ENCODE measurements at regions not wholly inside any gene's neighbourhood (a gene's known extent, or its start where the extent isn't known, plus 50 kb on each side); places are given as distances from the start of the nearest gene placed in this dataset.

- Histone ChIP-seq H3K27me3 (ENCODE audit: control insufficient read depth in 1 of 2, insufficient read depth in 2 of 2, low read length in 1 of 2) (no peaks in the 10 kb centered on the region), H3K4me1 (ENCODE audit: control insufficient read depth in 1 of 2, insufficient read depth in 2 of 2, low read length in 2 of 2) (no peaks in the 10 kb centered on the region), H3K27ac (ENCODE audit: low read depth in 1 of 2, low read length in 2 of 2) (no peak overlapping the region), H3K4me3 (ENCODE audit: low read length in 2 of 2) (no peak overlapping the region), H3K36me3 (ENCODE audit: control insufficient read depth in 1 of 2, insufficient read depth in 2 of 2, low read length in 1 of 2) (no peaks in the 10 kb centered on the region), H3K9me3 (ENCODE audit: control insufficient read depth, low read length) (no peaks in the 10 kb centered on the region)
- DNase-seq, result no peak
- ATAC-seq (ENCODE audit: low FRiP score), result no peak
- WGBS, 2 donors, result 64 to 66% methylated on average over 8 of the region's 8 CpGs
- intact Hi-C loops (cut with DNase I), result no loop called here
Measured at GRCh38 chr7:156148547-156148946, 336.3 kb upstream of the SHH start.

- no peak overlapping the region for H3K27ac ChIP-seq (ENCODE audit: low read depth in 1 of 2, low read length in 2 of 2)
- H3K4me3 ChIP-seq (ENCODE audit: low read length in 2 of 2), result no peak overlapping the region
- no peaks in the 10 kb centered on the region for H3K9me3 ChIP-seq (ENCODE audit: control insufficient read depth, low read length)
- 72 to 75% methylated on average over 15 of the region's 15 CpGs for WGBS, 2 donors
- no peaks in the 10 kb centered on the region for H3K4me1 ChIP-seq (ENCODE audit: control insufficient read depth in 1 of 2, insufficient read depth in 2 of 2, low read length in 2 of 2)
- intact Hi-C loops (cut with DNase I), result no loop called here
- H3K27me3 ChIP-seq (ENCODE audit: control insufficient read depth in 1 of 2, insufficient read depth in 2 of 2, low read length in 1 of 2), result no peaks in the 10 kb centered on the region
- H3K36me3 ChIP-seq (ENCODE audit: control insufficient read depth in 1 of 2, insufficient read depth in 2 of 2, low read length in 1 of 2), result no peaks in the 10 kb centered on the region
- DNase-seq, result no peak
- no peak for ATAC-seq (ENCODE audit: low FRiP score)
Measured at GRCh38 chr7:156147756-156148504, 335.7 kb upstream of the SHH start.

GRCh38 chr7:156147104-156147503 lies 334.8 kb upstream of the SHH start:
- Histone ChIP-seq H3K27me3 (ENCODE audit: control insufficient read depth in 1 of 2, insufficient read depth in 2 of 2, low read length in 1 of 2) (no peaks in the 10 kb centered on the region), H3K4me3 (ENCODE audit: low read length in 2 of 2) (no peak overlapping the region), H3K27ac (ENCODE audit: low read depth in 1 of 2, low read length in 2 of 2) (no peak overlapping the region), H3K4me1 (ENCODE audit: control insufficient read depth in 1 of 2, insufficient read depth in 2 of 2, low read length in 2 of 2) (no peaks in the 10 kb centered on the region), H3K9me3 (ENCODE audit: control insufficient read depth, low read length) (no peaks in the 10 kb centered on the region), H3K36me3 (ENCODE audit: control insufficient read depth in 1 of 2, insufficient read depth in 2 of 2, low read length in 1 of 2) (no peaks in the 10 kb centered on the region)
- 77 to 83% methylated on average over 6 of the region's 6 CpGs for WGBS, 2 donors
- intact Hi-C loops (cut with DNase I), result no loop called here
- ATAC-seq (ENCODE audit: low FRiP score) (no peak), DNase-seq (no peak)

GRCh38 chr7:156145996-156146395 lies 333.7 kb upstream of the SHH start:
- Histone ChIP-seq H3K27me3 (ENCODE audit: control insufficient read depth in 1 of 2, insufficient read depth in 2 of 2, low read length in 1 of 2) (no peaks in the 10 kb centered on the region), H3K36me3 (ENCODE audit: control insufficient read depth in 1 of 2, insufficient read depth in 2 of 2, low read length in 1 of 2) (no peaks in the 10 kb centered on the region), H3K4me1 (ENCODE audit: control insufficient read depth in 1 of 2, insufficient read depth in 2 of 2, low read length in 2 of 2) (no peaks in the 10 kb centered on the region), H3K9me3 (ENCODE audit: control insufficient read depth, low read length) (no peaks in the 10 kb centered on the region), H3K27ac (ENCODE audit: low read depth in 1 of 2, low read length in 2 of 2) (no peak overlapping the region), H3K4me3 (ENCODE audit: low read length in 2 of 2) (no peak overlapping the region)
- WGBS, 2 donors, result 74 to 84% methylated on average over 8 of the region's 8 CpGs
- intact Hi-C loops (cut with DNase I), result no loop called here
- no peak for DNase-seq
- ATAC-seq (ENCODE audit: low FRiP score), result no peak

GRCh38 chr7:156145184-156145583 lies 332.9 kb upstream of the SHH start:
- Histone ChIP-seq H3K27me3 (ENCODE audit: control insufficient read depth in 1 of 2, insufficient read depth in 2 of 2, low read length in 1 of 2) (no peaks in the 10 kb centered on the region), H3K27ac (ENCODE audit: low read depth in 1 of 2, low read length in 2 of 2) (no peak overlapping the region), H3K4me3 (ENCODE audit: low read length in 2 of 2) (no peak overlapping the region), H3K4me1 (ENCODE audit: control insufficient read depth in 1 of 2, insufficient read depth in 2 of 2, low read length in 2 of 2) (no peaks in the 10 kb centered on the region), H3K9me3 (ENCODE audit: control insufficient read depth, low read length) (no peaks in the 10 kb centered on the region), H3K36me3 (ENCODE audit: control insufficient read depth in 1 of 2, insufficient read depth in 2 of 2, low read length in 1 of 2) (no peaks in the 10 kb centered on the region)
- ATAC-seq (ENCODE audit: low FRiP score) (no peak), DNase-seq (no peak)
- intact Hi-C loops (cut with DNase I), result no loop called here
- WGBS, 2 donors, result 85 to 90% methylated on average over 6 of the region's 6 CpGs

- Histone ChIP-seq H3K36me3 (ENCODE audit: control insufficient read depth in 1 of 2, insufficient read depth in 2 of 2, low read length in 1 of 2) (no peaks in the 10 kb centered on the region), H3K27me3 (ENCODE audit: control insufficient read depth in 1 of 2, insufficient read depth in 2 of 2, low read length in 1 of 2) (no peaks in the 10 kb centered on the region), H3K27ac (ENCODE audit: low read depth in 1 of 2, low read length in 2 of 2) (no peak overlapping the region), H3K9me3 (ENCODE audit: control insufficient read depth, low read length) (no peaks in the 10 kb centered on the region), H3K4me1 (ENCODE audit: control insufficient read depth in 1 of 2, insufficient read depth in 2 of 2, low read length in 2 of 2) (no peaks in the 10 kb centered on the region), H3K4me3 (ENCODE audit: low read length in 2 of 2) (no peak overlapping the region)
- DNase-seq (no peak), ATAC-seq (ENCODE audit: low FRiP score) (no peak)
- 74 to 80% methylated on average over 7 of the region's 7 CpGs for WGBS, 2 donors
- intact Hi-C loops (cut with DNase I), result no loop called here
Measured at GRCh38 chr7:156143683-156144082, 331.4 kb upstream of the SHH start.

GRCh38 chr7:156143158-156143557 lies 330.9 kb upstream of the SHH start:
- DNase-seq, result no peak
- no peaks in the 10 kb centered on the region for H3K36me3 ChIP-seq (ENCODE audit: control insufficient read depth in 1 of 2, insufficient read depth in 2 of 2, low read length in 1 of 2)
- 90 to 91% methylated on average over 25 of the region's 25 CpGs for WGBS, 2 donors
- H3K9me3 ChIP-seq (ENCODE audit: control insufficient read depth, low read length), result no peaks in the 10 kb centered on the region
- ATAC-seq (ENCODE audit: low FRiP score), result no peak
- no peak overlapping the region for H3K4me3 ChIP-seq (ENCODE audit: low read length in 2 of 2)
- H3K4me1 ChIP-seq (ENCODE audit: control insufficient read depth in 1 of 2, insufficient read depth in 2 of 2, low read length in 2 of 2), result no peaks in the 10 kb centered on the region
- intact Hi-C loops (cut with DNase I), result no loop called here
- no peaks in the 10 kb centered on the region for H3K27me3 ChIP-seq (ENCODE audit: control insufficient read depth in 1 of 2, insufficient read depth in 2 of 2, low read length in 1 of 2)
- H3K27ac ChIP-seq (ENCODE audit: low read depth in 1 of 2, low read length in 2 of 2), result no peak overlapping the region

GRCh38 chr7:156141941-156142340 lies 329.7 kb upstream of the SHH start:
- intact Hi-C loops (cut with DNase I), result no loop called here
- ATAC-seq (ENCODE audit: low FRiP score) (no peak), DNase-seq (no peak)
- Histone ChIP-seq H3K4me3 (ENCODE audit: low read length in 2 of 2) (no peak overlapping the region), H3K27ac (ENCODE audit: low read depth in 1 of 2, low read length in 2 of 2) (no peak overlapping the region), H3K36me3 (ENCODE audit: control insufficient read depth in 1 of 2, insufficient read depth in 2 of 2, low read length in 1 of 2) (no peaks in the 10 kb centered on the region), H3K4me1 (ENCODE audit: control insufficient read depth in 1 of 2, insufficient read depth in 2 of 2, low read length in 2 of 2) (no peaks in the 10 kb centered on the region), H3K9me3 (ENCODE audit: control insufficient read depth, low read length) (no peaks in the 10 kb centered on the region), H3K27me3 (ENCODE audit: control insufficient read depth in 1 of 2, insufficient read depth in 2 of 2, low read length in 1 of 2) (no peaks in the 10 kb centered on the region)
- WGBS, 2 donors, result 34 to 42% methylated on average over 7 of the region's 7 CpGs

GRCh38 chr7:156140896-156141295 lies 328.6 kb upstream of the SHH start:
- Histone ChIP-seq H3K4me3 (ENCODE audit: low read length in 2 of 2) (no peak overlapping the region), H3K36me3 (ENCODE audit: control insufficient read depth in 1 of 2, insufficient read depth in 2 of 2, low read length in 1 of 2) (no peaks in the 10 kb centered on the region), H3K9me3 (ENCODE audit: control insufficient read depth, low read length) (no peaks in the 10 kb centered on the region), H3K27me3 (ENCODE audit: control insufficient read depth in 1 of 2, insufficient read depth in 2 of 2, low read length in 1 of 2) (no peaks in the 10 kb centered on the region), H3K4me1 (ENCODE audit: control insufficient read depth in 1 of 2, insufficient read depth in 2 of 2, low read length in 2 of 2) (no peaks in the 10 kb centered on the region), H3K27ac (ENCODE audit: low read depth in 1 of 2, low read length in 2 of 2) (no peak overlapping the region)
- intact Hi-C loops (cut with DNase I), result no loop called here
- 71 to 74% methylated on average over 6 of the region's 6 CpGs for WGBS, 2 donors
- no peak for ATAC-seq (ENCODE audit: low FRiP score)
- no peak for DNase-seq
